SK-N-SH (cell line): ENCODE measurements at regions not wholly inside any gene's neighbourhood (a gene's known extent, or its start where the extent isn't known, plus 50 kb on each side); places are given as distances from the start of the nearest gene placed in this dataset.

ENCODE experiments used
- CHD2 ChIP-seq: fragments of 150-350 bp; IDR thresholded peaks from 2 replicates; pipeline ENCODE4 v1.6.1; 2018; ENCODE audit warnings: low read length; ENCODE audit not compliant: partially characterized antibody
- CTCF ChIP-seq: fragments of 200-600 bp; sonication (generic); IDR thresholded peaks from 2 replicates; pipeline ENCODE4 v1.6.1; 2017; ENCODE audit warnings: antibody characterized with exemption, mild to moderate bottlenecking, moderate library complexity
- ELF1 ChIP-seq: IDR thresholded peaks from 2 replicates; pipeline ENCODE4 v1.4.0; 2012
- EZH2phosphoT487 ChIP-seq: fragments of 200-600 bp; sonication (generic); IDR thresholded peaks from 2 replicates; pipeline ENCODE4 v1.6.1; 2017; ENCODE audit warnings: low read depth, mixed run types, mild to moderate bottlenecking, antibody characterized with exemption, moderate library complexity, borderline replicate concordance
- GABPA ChIP-seq: IDR thresholded peaks from 2 replicates; pipeline ENCODE4 v1.4.0; 2012; ENCODE audit warnings: low read depth, mild to moderate bottlenecking
- MAX ChIP-seq: IDR thresholded peaks from 2 replicates; pipeline ENCODE4 v1.4.0; 2012; ENCODE audit warnings: low read depth
- MXI1 ChIP-seq: IDR thresholded peaks from 2 replicates; pipeline ENCODE4 v1.6.1; 2012; ENCODE audit warnings: mild to moderate bottlenecking, low read depth, low read length, improper control_type of control experiment
- POLR2AphosphoS5 ChIP-seq: IDR thresholded peaks from 2 replicates; pipeline ENCODE4 v1.6.1; 2012; ENCODE audit warnings: low read depth, low read length
- SMC3 ChIP-seq: IDR thresholded peaks from 2 replicates; pipeline ENCODE4 v1.6.1; 2012; ENCODE audit warnings: low read depth, low read length, improper control_type of control experiment
- TAF1 ChIP-seq: IDR thresholded peaks from 2 replicates; pipeline ENCODE4 v1.6.1; 2012; ENCODE audit warnings: low read depth, mild to moderate bottlenecking, low read length, moderate library complexity, borderline replicate concordance
- TCF12 ChIP-seq: IDR thresholded peaks from 2 replicates; pipeline ENCODE4 v1.4.0; 2012
- ZBTB33 ChIP-seq: IDR thresholded peaks from 2 replicates; pipeline ENCODE4 v1.4.0; 2012; ENCODE audit warnings: low read depth, borderline replicate concordance
- TF ChIP-seq, protein P1 (sequence below): IDR thresholded peaks from 2 replicates; pipeline ENCODE4 v1.6.1; 2012; ENCODE audit warnings: mild to moderate bottlenecking, low read depth, low read length, moderate library complexity

GRCh38 chr18:54052259-54052658, 172.2 kb downstream of the MBD2 start:
- no peak for TF ChIP-seq CTCF
- no peak for TF ChIP-seq POLR2AphosphoS5
- TF ChIP-seq MAX: no peak
- no peak for TF ChIP-seq TCF12
- no peak for TF ChIP-seq EZH2phosphoT487
- no peak for TF ChIP-seq SMC3
- TF ChIP-seq ELF1: no peak
- TF ChIP-seq, protein P1, sequence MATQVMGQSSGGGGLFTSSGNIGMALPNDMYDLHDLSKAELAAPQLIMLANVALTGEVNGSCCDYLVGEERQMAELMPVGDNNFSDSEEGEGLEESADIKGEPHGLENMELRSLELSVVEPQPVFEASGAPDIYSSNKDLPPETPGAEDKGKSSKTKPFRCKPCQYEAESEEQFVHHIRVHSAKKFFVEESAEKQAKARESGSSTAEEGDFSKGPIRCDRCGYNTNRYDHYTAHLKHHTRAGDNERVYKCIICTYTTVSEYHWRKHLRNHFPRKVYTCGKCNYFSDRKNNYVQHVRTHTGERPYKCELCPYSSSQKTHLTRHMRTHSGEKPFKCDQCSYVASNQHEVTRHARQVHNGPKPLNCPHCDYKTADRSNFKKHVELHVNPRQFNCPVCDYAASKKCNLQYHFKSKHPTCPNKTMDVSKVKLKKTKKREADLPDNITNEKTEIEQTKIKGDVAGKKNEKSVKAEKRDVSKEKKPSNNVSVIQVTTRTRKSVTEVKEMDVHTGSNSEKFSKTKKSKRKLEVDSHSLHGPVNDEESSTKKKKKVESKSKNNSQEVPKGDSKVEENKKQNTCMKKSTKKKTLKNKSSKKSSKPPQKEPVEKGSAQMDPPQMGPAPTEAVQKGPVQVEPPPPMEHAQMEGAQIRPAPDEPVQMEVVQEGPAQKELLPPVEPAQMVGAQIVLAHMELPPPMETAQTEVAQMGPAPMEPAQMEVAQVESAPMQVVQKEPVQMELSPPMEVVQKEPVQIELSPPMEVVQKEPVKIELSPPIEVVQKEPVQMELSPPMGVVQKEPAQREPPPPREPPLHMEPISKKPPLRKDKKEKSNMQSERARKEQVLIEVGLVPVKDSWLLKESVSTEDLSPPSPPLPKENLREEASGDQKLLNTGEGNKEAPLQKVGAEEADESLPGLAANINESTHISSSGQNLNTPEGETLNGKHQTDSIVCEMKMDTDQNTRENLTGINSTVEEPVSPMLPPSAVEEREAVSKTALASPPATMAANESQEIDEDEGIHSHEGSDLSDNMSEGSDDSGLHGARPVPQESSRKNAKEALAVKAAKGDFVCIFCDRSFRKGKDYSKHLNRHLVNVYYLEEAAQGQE: no peak
- no peak for TF ChIP-seq TAF1
- TF ChIP-seq CHD2: no peak
- no peak for TF ChIP-seq ZBTB33
- TF ChIP-seq GABPA: no peak
- no peak for TF ChIP-seq MXI1
